Neural crest cell (in vitro differentiated cells): ENCODE measurements at regions not wholly inside any gene's neighbourhood (a gene's known extent, or its start where the extent isn't known, plus 50 kb on each side); places are given as distances from the start of the nearest gene placed in this dataset.

Experiments used
- DNase-seq: peaks from one replicate; pipeline ENCODE4 v3.0.0; 2021; ENCODE audit warnings: low read depth, mixed read lengths, low spot score
- H3K27ac Mint-ChIP-seq: one replicate; pipeline ENCODE4 v1.8.0; 2021; ENCODE audit warnings: mild to moderate bottlenecking, mixed read lengths; ENCODE audit not compliant: unreplicated experiment
- H3K27me3 Mint-ChIP-seq: 2 replicates; pipeline ENCODE4 v1.8.0; 2021; ENCODE audit warnings: low read depth, mild to moderate bottlenecking, mixed read lengths
- H3K36me3 Mint-ChIP-seq: 2 replicates; pipeline ENCODE4 v1.8.0; 2021; ENCODE audit warnings: low read depth, mild to moderate bottlenecking, mixed read lengths
- H3K4me1 Mint-ChIP-seq: 2 replicates; pipeline ENCODE4 v1.8.0; 2021; ENCODE audit warnings: mixed read lengths
- H3K4me3 Mint-ChIP-seq: one replicate; pipeline ENCODE4 v1.8.0; 2021; ENCODE audit warnings: mild to moderate bottlenecking, mixed read lengths
- H3K9me3 Mint-ChIP-seq: 2 replicates; pipeline ENCODE4 v1.8.0; 2021; ENCODE audit warnings: mixed read lengths
- CTCF ChIP-seq: fragments of 200-600 bp; sonication (generic); conservative IDR thresholded peaks from 2 replicates; pipeline ENCODE4 v1.5.0; 2021; ENCODE audit warnings: antibody characterized with exemption, mild to moderate bottlenecking

GRCh38 chr1:198099755-198100154, 57.0 kb upstream of the NEK7 start:
- H3K36me3 Mint-ChIP-seq, result no peaks in the 10 kb centered on the region
- no peak overlapping the region for H3K4me3 Mint-ChIP-seq
- no peak overlapping the region for H3K27ac Mint-ChIP-seq
- no peaks in the 10 kb centered on the region for H3K27me3 Mint-ChIP-seq
- H3K9me3 Mint-ChIP-seq, result no peaks in the 10 kb centered on the region
- no peak for DNase-seq
- TF ChIP-seq CTCF, result no peak
- H3K4me1 Mint-ChIP-seq, result no peaks in the 10 kb centered on the region

- no peaks in the 10 kb centered on the region for H3K4me1 Mint-ChIP-seq
- H3K27me3 Mint-ChIP-seq, result no peaks in the 10 kb centered on the region
- TF ChIP-seq CTCF, result no peak
- H3K4me3 Mint-ChIP-seq, result no peak overlapping the region
- H3K36me3 Mint-ChIP-seq, result no peaks in the 10 kb centered on the region
- DNase-seq, result no peak
- no peaks in the 10 kb centered on the region for H3K9me3 Mint-ChIP-seq
- H3K27ac Mint-ChIP-seq, result no peak overlapping the region
Measured at GRCh38 chr1:198101716-198102453, 54.9 kb upstream of the NEK7 start.

GRCh38 chr1:198102454-198102827, 54.4 kb upstream of the NEK7 start:
- H3K27ac Mint-ChIP-seq, result no peak overlapping the region
- no peaks in the 10 kb centered on the region for H3K36me3 Mint-ChIP-seq
- H3K4me1 Mint-ChIP-seq, result no peaks in the 10 kb centered on the region
- no peak for TF ChIP-seq CTCF
- H3K4me3 Mint-ChIP-seq, result no peak overlapping the region
- H3K27me3 Mint-ChIP-seq, result no peaks in the 10 kb centered on the region
- H3K9me3 Mint-ChIP-seq, result no peaks in the 10 kb centered on the region
- DNase-seq, result no peak

GRCh38 chr1:198105185-198105584, 51.6 kb upstream of the NEK7 start:
- no peak for TF ChIP-seq CTCF
- no peaks in the 10 kb centered on the region for H3K4me1 Mint-ChIP-seq
- no peak overlapping the region for H3K27ac Mint-ChIP-seq
- no peak overlapping the region for H3K4me3 Mint-ChIP-seq
- no peaks in the 10 kb centered on the region for H3K27me3 Mint-ChIP-seq
- no peaks in the 10 kb centered on the region for H3K36me3 Mint-ChIP-seq
- H3K9me3 Mint-ChIP-seq, result no peaks in the 10 kb centered on the region
- no peak for DNase-seq

GRCh38 chr1:198106011-198106410, 50.8 kb upstream of the NEK7 start:
- H3K27ac Mint-ChIP-seq, result no peak overlapping the region
- H3K27me3 Mint-ChIP-seq, result no peaks in the 10 kb centered on the region
- no peaks in the 10 kb centered on the region for H3K36me3 Mint-ChIP-seq
- no peaks in the 10 kb centered on the region for H3K4me1 Mint-ChIP-seq
- no peak for TF ChIP-seq CTCF
- no peaks in the 10 kb centered on the region for H3K9me3 Mint-ChIP-seq
- DNase-seq, result no peak
- H3K4me3 Mint-ChIP-seq, result no peak overlapping the region
